Heart left ventricle (tissue), 13 donors: ENCODE measurements at regions not wholly inside any gene's neighbourhood (a gene's known extent, or its start where the extent isn't known, plus 50 kb on each side); places are given as distances from the start of the nearest gene placed in this dataset.

Experiments
- CTCF ChIP-seq, 12 donors: fragments of 200-600 bp; sonication (generic) in 4 of 12; IDR thresholded peaks; one replicate each; pipeline versions ENCODE4 v1.5.0 to v1.8.0; 2018 to 2022; ENCODE audit warnings: antibody characterized with exemption in 12 of 12, mild to moderate bottlenecking in 5 of 12
- POLR2A ChIP-seq, 2 donors: fragments of 450-650 bp; IDR thresholded peaks; one replicate each; pipeline ENCODE4 v1.6.1; 2017; ENCODE audit warnings: antibody characterized with exemption in 2 of 2, mild to moderate bottlenecking in 2 of 2, moderate library complexity in 2 of 2
- donor health status: ischemic (EF 13 %, LVEDD 7.1; RV severe dilation, severe dysfunction).
- donor health status: DM: no; HTN: yes; CAD: no.
- donor health status: DM: no; HTN: no; CAD: no.
- donor health status: ischemic (EF 25% LVEDD 6.9; RV normal size, moderate dysfunction).
- donor health status: ischemic (EF 25% LVEDD 5.7; RV mildly dilated, moderate dysfunction).
- donor health status: ischemic (EF 35%, LVEDD 5.7; RV mildly dilated, moderate dysfunction).
- donor health status: nonischemic (EF 11% LVEDD 7.7; RV severe dilation, severe dysfunction).
- donor health status: DM: yes; HTN: yes; CAD: no.
- donor health status: PGD.
- donor health status: ischemic (EF 29% LVEDD 5.4; RV normal size, mild dysfunction).
- donor health status: nonischemic (EF 23%, LVEDD 6.1; RV moderate dilation, normal function).

GRCh38 chr3:71893122-71893521, 108.2 kb upstream of the PROK2 start:
- TF ChIP-seq CTCF (IDR thresholded peaks at IDR 0.05): no peak
- TF ChIP-seq POLR2A (IDR thresholded peaks at IDR 0.05): no peak
